ENCODE measurements at regions not wholly inside any gene's neighbourhood (a gene's known extent, or its start where the extent isn't known, plus 50 kb on each side); places are given as distances from the start of the nearest gene placed in this dataset.

- POLR2A ChIA-PET: no interaction called here
Measured at GRCh38 chr20:39752262-39752876, 790.2 kb downstream of the DHX35 start.

DNA sequence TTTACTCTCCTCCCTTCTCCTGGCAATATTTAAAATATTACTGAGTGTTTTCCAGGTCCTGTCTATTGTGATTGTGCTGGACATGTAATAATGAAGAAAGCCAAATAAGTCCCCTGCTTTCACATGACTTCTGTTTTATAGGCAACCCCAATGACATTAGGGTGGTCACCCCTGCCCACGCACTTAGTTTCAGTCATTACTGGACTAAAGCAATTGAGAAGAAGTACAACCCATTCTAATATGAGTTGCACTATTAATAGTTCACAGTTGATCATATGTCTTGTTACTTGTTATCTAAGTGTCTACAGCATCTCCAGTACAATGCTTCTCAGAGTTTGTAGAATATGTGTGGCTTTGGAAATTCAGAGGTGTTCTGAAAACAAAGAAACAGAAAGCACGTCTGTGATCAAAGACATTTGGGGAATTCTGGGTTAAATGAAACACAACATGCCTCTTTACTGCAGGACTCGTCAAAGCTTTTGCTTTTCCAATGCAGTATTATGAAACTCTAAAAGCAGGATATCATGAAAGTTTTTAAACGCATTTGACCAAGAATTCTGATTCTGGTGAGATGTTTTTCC lies 789.5 kb downstream of the DHX35 start:
- no peak overlapping the region for H3K27ac ChIP-seq (ENCODE audit: low read depth in 1 of 2, low read length in 2 of 2)
- H3K4me3 ChIP-seq (ENCODE audit: low read length): no peak overlapping the region
- DNase-seq (no peak), ATAC-seq (ENCODE audit: poor library complexity) (no peak)
- no peak for TF ChIP-seq CTCF (IDR thresholded peaks at IDR 0.05)
- no peak overlapping the region for H3K27ac Mint-ChIP-seq
- no peaks in the 10 kb centered on the region for H3K4me1 Mint-ChIP-seq (ENCODE audit: low read depth)
- no peaks in the 10 kb centered on the region for H3K36me3 ChIP-seq (ENCODE audit: insufficient read depth, low read length)
- no peaks in the 10 kb centered on the region for H3K27me3 Mint-ChIP-seq
- H3K9me3 ChIP-seq (ENCODE audit: control insufficient read depth in 1 of 2, insufficient read depth in 1 of 2, low read length in 2 of 2): peaks cover 6 to 15% of the 10 kb centered on the region in 2 experiments
- intact Hi-C loops (cut with DNase I, micrococcal nuclease): no loop called here
- H3K36me3 Mint-ChIP-seq (ENCODE audit: low read depth): no peaks in the 10 kb centered on the region
- H3K4me1 ChIP-seq (ENCODE audit: insufficient read depth, low read length): no peaks in the 10 kb centered on the region
- POLR2A ChIA-PET: no interaction called here
- no peak overlapping the region for H3K4me3 Mint-ChIP-seq
- H3K27me3 ChIP-seq (ENCODE audit: control insufficient read depth in 1 of 2, insufficient read depth in 2 of 2, low read length in 2 of 2): no peaks in the 10 kb centered on the region
- CTCF ChIA-PET: no interaction called here
- H3K9me3 Mint-ChIP-seq: peaks cover 5% of the 10 kb centered on the region

More at GRCh38 chr20:39752262-39752876, 790.2 kb downstream of the DHX35 start:
- Histone ChIP-seq H3K4me3 (ENCODE audit: low read length) (no peak overlapping the region), H3K36me3 (ENCODE audit: insufficient read depth, low read length) (no peaks in the 10 kb centered on the region), H3K27ac (ENCODE audit: low read depth in 1 of 2, low read length in 2 of 2) (no peak overlapping the region), H3K9me3 (ENCODE audit: control insufficient read depth in 1 of 2, insufficient read depth in 1 of 2, low read length in 2 of 2) (peaks cover 6 to 15% of the 10 kb centered on the region in 2 experiments), H3K4me1 (ENCODE audit: insufficient read depth, low read length) (no peaks in the 10 kb centered on the region), H3K27me3 (ENCODE audit: control insufficient read depth in 1 of 2, insufficient read depth in 2 of 2, low read length in 2 of 2) (no peaks in the 10 kb centered on the region)
- intact Hi-C loops (cut with DNase I, micrococcal nuclease): no loop called here
- H3K9me3 Mint-ChIP-seq: peaks cover 5% of the 10 kb centered on the region
- no peaks in the 10 kb centered on the region for H3K4me1 Mint-ChIP-seq (ENCODE audit: low read depth)
- no peak overlapping the region for H3K4me3 Mint-ChIP-seq
- DNase-seq (no peak), ATAC-seq (ENCODE audit: poor library complexity) (no peak)
- CTCF ChIA-PET: no interaction called here
- no peak overlapping the region for H3K27ac Mint-ChIP-seq
- no peaks in the 10 kb centered on the region for H3K36me3 Mint-ChIP-seq (ENCODE audit: low read depth)
- no peaks in the 10 kb centered on the region for H3K27me3 Mint-ChIP-seq
- no peak for TF ChIP-seq CTCF (IDR thresholded peaks at IDR 0.05)

GRCh38 chr20:39745380-39745779 lies 783.2 kb downstream of the DHX35 start:
- no peaks in the 10 kb centered on the region for H3K27me3 ChIP-seq (ENCODE audit: control insufficient read depth in 1 of 2, insufficient read depth in 2 of 2, low read length in 2 of 2)
- no peaks in the 10 kb centered on the region for H3K4me1 ChIP-seq (ENCODE audit: insufficient read depth, low read length)
- POLR2A ChIA-PET: no interaction called here
- H3K27ac ChIP-seq (ENCODE audit: low read depth in 1 of 2, low read length in 2 of 2): no peak overlapping the region
- Mint-ChIP-seq H3K4me3 (no peak overlapping the region), H3K27ac (no peak overlapping the region), H3K4me1 (ENCODE audit: low read depth) (no peaks in the 10 kb centered on the region), H3K9me3 (peaks cover 5% of the 10 kb centered on the region), H3K27me3 (no peaks in the 10 kb centered on the region), H3K36me3 (ENCODE audit: low read depth) (no peaks in the 10 kb centered on the region)
- intact Hi-C loops (cut with DNase I, micrococcal nuclease): no loop called here
- CTCF ChIA-PET: no interaction called here
- H3K36me3 ChIP-seq (ENCODE audit: insufficient read depth, low read length): no peaks in the 10 kb centered on the region
- no peak for TF ChIP-seq CTCF (IDR thresholded peaks at IDR 0.05)
- ATAC-seq (ENCODE audit: poor library complexity): no peak
- no peak overlapping the region for H3K4me3 ChIP-seq (ENCODE audit: low read length)
- no peak for DNase-seq
- H3K9me3 ChIP-seq (ENCODE audit: control insufficient read depth in 1 of 2, insufficient read depth in 1 of 2, low read length in 2 of 2): peaks cover 4 to 15% of the 10 kb centered on the region in 2 experiments
